Endothelial cell of umbilical vein (primary cell): ENCODE measurements at regions not wholly inside any gene's neighbourhood (a gene's known extent, or its start where the extent isn't known, plus 50 kb on each side); places are given as distances from the start of the nearest gene placed in this dataset.

ENCODE experiments used
- BruUV-seq: library from RNA; stranded (reverse); fragments of 400-500 nt; replicated peaks from 2 replicates; lab custom pipeline; 2021; lab: Mats Ljungman, UMichigan
- CTCF ChIA-PET: fragments of 300-600, 350-600 bp; sonication (Branson Sonifier 250); formaldehyde crosslinking; loops from one replicate; lab custom pipeline; 2021; ENCODE audit warnings: antibody characterized with exemption, inconsistent platforms; lab: Charles Lee
- POLR2A ChIA-PET: fragments of 300-600, 350-600 bp; sonication (Branson Sonifier 250); formaldehyde crosslinking; loops from one replicate; lab custom pipeline; 2021; ENCODE audit warnings: antibody characterized with exemption, inconsistent platforms; lab: Charles Lee
- DNase-seq: peaks from one replicate; pipeline ENCODE4 v3.0.0-alpha.2; 2011; ENCODE audit warnings: low read depth, low spot score
- FAIRE-seq: peaks from 2 replicates; lab custom pipeline; 2011; peaks lifted over from hg19 to GRCh38; lab: Jason Lieb, UNC
- H2AFZ ChIP-seq: 2 replicates; pipeline ENCODE4 v1.6.0; 2012; ENCODE audit warnings: low read depth, low read length, control low read depth, inconsistent platforms
- H3K27ac ChIP-seq: 2 replicates; pipeline ENCODE4 v1.5.1; 2011; ENCODE audit warnings: low read depth, mild to moderate bottlenecking, control low read depth, low read length, moderate library complexity; ENCODE audit not compliant: insufficient read depth
- H3K27me3 ChIP-seq, 2 experiments: 2 replicates each; pipeline versions ENCODE4 v1.6.0 to v1.6.1; 2011; ENCODE audit warnings: low read length in 2 of 2, mixed read lengths in 1 of 2; ENCODE audit not compliant: control insufficient read depth in 2 of 2, insufficient read depth in 2 of 2
- H3K36me3 ChIP-seq, 2 experiments: 2 replicates in 1 of 2; 3 replicates in 1 of 2; pipeline ENCODE4 v1.5.1; 2011; ENCODE audit warnings: low read length in 2 of 2, mild to moderate bottlenecking in 1 of 2, moderate library complexity in 1 of 2; ENCODE audit not compliant: control insufficient read depth in 2 of 2, insufficient read depth in 2 of 2; ENCODE audit errors: extremely low read depth in 1 of 2
- H3K4me1 ChIP-seq: 3 replicates; pipeline ENCODE4 v1.5.1; 2011; ENCODE audit warnings: mild to moderate bottlenecking, low read length; ENCODE audit not compliant: control insufficient read depth, insufficient read depth; ENCODE audit errors: extremely low read depth
- H3K4me2 ChIP-seq: 2 replicates; pipeline ENCODE4 v1.6.1; 2011; ENCODE audit warnings: low read length, control low read depth, mixed read lengths; ENCODE audit not compliant: insufficient read depth
- H3K4me3 ChIP-seq, 3 experiments: fragments of 200-600 bp in 1 of 3; sonication (generic), shearing (Covaris generic) in 1 of 3; replicated peaks in 1 of 3; 2 replicates each; pipeline ENCODE4 v1.5.1; 2011 to 2016; ENCODE audit warnings: control low read depth in 3 of 3, low read length in 3 of 3, mild to moderate bottlenecking in 2 of 3, inconsistent platforms in 1 of 3, low read depth in 1 of 3, moderate library complexity in 1 of 3; ENCODE audit not compliant: insufficient read depth in 1 of 3
- H3K79me2 ChIP-seq: 2 replicates; pipeline ENCODE4 v1.6.0; 2012; ENCODE audit warnings: low read length, inconsistent platforms; ENCODE audit not compliant: control insufficient read depth, insufficient read depth
- H3K9ac ChIP-seq: replicated peaks from 2 replicates; pipeline ENCODE3; 2011; ENCODE audit warnings: low read length, control low read depth; ENCODE audit not compliant: insufficient read depth; ENCODE audit errors: extremely low read depth
- H3K9me1 ChIP-seq: replicated peaks from 3 replicates; pipeline ENCODE4 v1.6.0; 2011; ENCODE audit warnings: mild to moderate bottlenecking, low read length; ENCODE audit not compliant: control insufficient read depth, insufficient read depth; ENCODE audit errors: extremely low read depth
- H3K9me3 ChIP-seq: replicated peaks from 2 replicates; pipeline ENCODE4 v1.5.1; 2012; ENCODE audit warnings: low read length, inconsistent platforms; ENCODE audit not compliant: control insufficient read depth, insufficient read depth
- H4K20me1 ChIP-seq: replicated peaks from 2 replicates; pipeline ENCODE3; 2011; ENCODE audit warnings: mild to moderate bottlenecking, low read length; ENCODE audit not compliant: control insufficient read depth, insufficient read depth; ENCODE audit errors: extremely low read depth
- EZH2 ChIP-seq: IDR thresholded peaks from 2 replicates; pipeline ENCODE4 v1.6.1; 2012; ENCODE audit warnings: borderline replicate concordance, low read depth, mild to moderate bottlenecking, moderate library complexity, low read length, inconsistent platforms; ENCODE audit not compliant: severe bottlenecking
- FOS ChIP-seq: IDR thresholded peaks from 2 replicates; pipeline ENCODE4 v1.6.1; 2011; ENCODE audit warnings: mild to moderate bottlenecking, low read length, moderate library complexity, borderline replicate concordance; ENCODE audit not compliant: insufficient read depth
- GATA2 ChIP-seq: IDR thresholded peaks from 2 replicates; pipeline ENCODE4 v1.7.0; 2011; ENCODE audit warnings: low read depth, mild to moderate bottlenecking, moderate library complexity, mixed read lengths, low read length; ENCODE audit not compliant: insufficient read length, insufficient read depth
- JUN ChIP-seq: IDR thresholded peaks from 2 replicates; pipeline ENCODE4 v1.6.1; 2011; ENCODE audit warnings: borderline replicate concordance, low read depth; ENCODE audit not compliant: insufficient read length, insufficient read depth
- MYC ChIP-seq: IDR thresholded peaks from one replicate; pipeline ENCODE4 v1.6.1; 2011; ENCODE audit warnings: mild to moderate bottlenecking, low read depth, low read length
- POLR2A ChIP-seq: IDR thresholded peaks from 2 replicates; pipeline ENCODE4 v1.6.1; 2012; ENCODE audit warnings: low read depth, mild to moderate bottlenecking, control low read depth, low read length
- POLR2AphosphoS5 ChIP-seq: IDR thresholded peaks from 2 replicates; pipeline ENCODE4 v1.6.1; 2012; ENCODE audit warnings: low read depth, mild to moderate bottlenecking, control low read depth, low read length, moderate library complexity; ENCODE audit not compliant: insufficient read depth
- dilution Hi-C: fragments of 300-500 bp; cut with MboI; formaldehyde crosslinking; loops from one replicate; pipeline ENCODE4 v1.15.0; 2019; ENCODE audit warnings: low sequenced_read_pairs; ENCODE audit not compliant: extremely low pct_ligation_motif_present
- intact Hi-C: fragments of 100-400 bp; cut with micrococcal nuclease; formaldehyde crosslinking; loops from one replicate; pipeline ENCODE4 v1.10.0; 2022
- TF ChIP-seq, protein P1 (sequence below): IDR thresholded peaks from 2 replicates; pipeline ENCODE4 v1.6.1; 2011; ENCODE audit not compliant: insufficient read depth, insufficient read length
- TF ChIP-seq, protein P2 (sequence below), 2 donors: IDR thresholded peaks; 1 replicate in 1 of 2; 2 replicates in 1 of 2; pipeline ENCODE4 v1.5.1; 2011; ENCODE audit warnings: low read length in 2 of 2, mild to moderate bottlenecking in 2 of 2, moderate library complexity in 2 of 2, control low read depth in 1 of 2, inconsistent platforms in 1 of 2, low read depth in 1 of 2; ENCODE audit not compliant: insufficient read depth in 1 of 2; ENCODE audit errors: extremely low read depth in 1 of 2

DNA sequence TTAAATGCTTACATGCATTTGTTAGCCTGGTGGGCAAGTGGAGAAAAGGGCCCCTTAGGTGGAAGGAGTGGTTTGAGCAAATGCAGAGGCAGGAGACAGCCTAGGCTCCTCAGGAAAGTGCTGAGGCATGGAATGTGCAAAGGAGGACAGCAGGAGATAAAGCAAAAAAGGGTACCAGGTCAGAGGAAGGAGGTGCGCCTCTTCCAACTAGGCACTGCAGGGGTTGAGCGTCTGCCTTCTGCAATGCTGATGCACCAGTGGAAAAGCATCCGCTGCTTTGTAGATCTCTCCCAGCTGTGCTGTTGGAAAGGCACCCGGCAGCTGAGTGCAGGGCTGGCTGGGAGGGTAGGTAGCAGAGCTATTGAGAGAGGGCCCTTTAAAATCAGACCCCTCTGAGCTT, 287.0 kb upstream of the XYLT1 start:
- Histone ChIP-seq H3K9ac (no peak overlapping the region), H3K4me2 (no peak overlapping the region), H3K9me3 (peaks cover 5% of the 10 kb centered on the region), H3K36me3 (no peaks in the 10 kb centered on the region), H3K27me3 (no peaks in the 10 kb centered on the region), H4K20me1 (no peaks in the 10 kb centered on the region), H3K9me1 (no peaks in the 10 kb centered on the region), H3K4me1 (no peaks in the 10 kb centered on the region), H2AFZ (no peak overlapping the region), H3K79me2 (no peaks in the 10 kb centered on the region), H3K4me3 (no peak overlapping the region), H3K27ac (no peak overlapping the region)
- intact Hi-C loops = no loop called here
- BruUV-seq = no TSS peak
- POLR2A ChIA-PET = no interaction called here
- TF ChIP-seq, protein P1, sequence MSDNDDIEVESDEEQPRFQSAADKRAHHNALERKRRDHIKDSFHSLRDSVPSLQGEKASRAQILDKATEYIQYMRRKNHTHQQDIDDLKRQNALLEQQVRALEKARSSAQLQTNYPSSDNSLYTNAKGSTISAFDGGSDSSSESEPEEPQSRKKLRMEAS = no peak
- no peak for TF ChIP-seq GATA2
- TF ChIP-seq, protein P2, sequence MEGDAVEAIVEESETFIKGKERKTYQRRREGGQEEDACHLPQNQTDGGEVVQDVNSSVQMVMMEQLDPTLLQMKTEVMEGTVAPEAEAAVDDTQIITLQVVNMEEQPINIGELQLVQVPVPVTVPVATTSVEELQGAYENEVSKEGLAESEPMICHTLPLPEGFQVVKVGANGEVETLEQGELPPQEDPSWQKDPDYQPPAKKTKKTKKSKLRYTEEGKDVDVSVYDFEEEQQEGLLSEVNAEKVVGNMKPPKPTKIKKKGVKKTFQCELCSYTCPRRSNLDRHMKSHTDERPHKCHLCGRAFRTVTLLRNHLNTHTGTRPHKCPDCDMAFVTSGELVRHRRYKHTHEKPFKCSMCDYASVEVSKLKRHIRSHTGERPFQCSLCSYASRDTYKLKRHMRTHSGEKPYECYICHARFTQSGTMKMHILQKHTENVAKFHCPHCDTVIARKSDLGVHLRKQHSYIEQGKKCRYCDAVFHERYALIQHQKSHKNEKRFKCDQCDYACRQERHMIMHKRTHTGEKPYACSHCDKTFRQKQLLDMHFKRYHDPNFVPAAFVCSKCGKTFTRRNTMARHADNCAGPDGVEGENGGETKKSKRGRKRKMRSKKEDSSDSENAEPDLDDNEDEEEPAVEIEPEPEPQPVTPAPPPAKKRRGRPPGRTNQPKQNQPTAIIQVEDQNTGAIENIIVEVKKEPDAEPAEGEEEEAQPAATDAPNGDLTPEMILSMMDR (IDR thresholded peaks at IDR 0.05; ENCODE audit: extremely low read depth in 1 of 2, insufficient read depth in 1 of 2, low read depth in 1 of 2, low read length in 2 of 2) = no peak
- no peak for TF ChIP-seq EZH2
- no peak for TF ChIP-seq JUN
- no peak for TF ChIP-seq POLR2AphosphoS5
- TF ChIP-seq MYC = no peak
- TF ChIP-seq FOS = no peak
- no peak for TF ChIP-seq POLR2A
- CTCF ChIA-PET = no interaction called here
- FAIRE-seq (no peak), DNase-seq (no peak)
- dilution Hi-C loops = no loop called here
